Esophagus squamous epithelium (tissue), 5 donors: ENCODE measurements at regions not wholly inside any gene's neighbourhood (a gene's known extent, or its start where the extent isn't known, plus 50 kb on each side); places are given as distances from the start of the nearest gene placed in this dataset.

Experiments used
- DNase-seq: peaks from one replicate; lab custom pipeline; 2025; lab: John Stamatoyannopoulos, UW
- H3K27ac ChIP-seq, 4 donors: fragments of 200-600 bp; sonication (generic); one replicate each; pipeline ENCODE4 v1.5.1; 2016 to 2019; ENCODE audit warnings: mild to moderate bottlenecking in 1 of 4
- H3K27me3 ChIP-seq, 4 donors: fragments of 200-600 bp; sonication (generic); 1 replicate in 3 of 4; 2 replicates in 1 of 4; pipeline versions ENCODE4 v1.5.1 to v1.6.0; 2017 to 2021; ENCODE audit warnings: antibody characterized with exemption in 1 of 4
- H3K36me3 ChIP-seq, 3 donors: fragments of 200-600 bp; sonication (generic); one replicate each; pipeline ENCODE4 v1.5.1; 2016 to 2019
- H3K4me1 ChIP-seq, 3 donors: fragments of 200-600 bp; sonication (generic); one replicate each; pipeline ENCODE4 v1.5.1; 2017 to 2019
- H3K4me3 ChIP-seq, 4 donors: fragments of 200-600 bp; sonication (generic); 1 replicate in 3 of 4; 2 replicates in 1 of 4; pipeline ENCODE4 v1.5.1; 2016 to 2019; ENCODE audit warnings: mild to moderate bottlenecking in 2 of 4, moderate library complexity in 1 of 4
- H3K9me3 ChIP-seq, 3 donors: fragments of 200-600 bp; sonication (generic); one replicate each; pipeline ENCODE4 v1.5.1; 2016 to 2019
- POLR2A ChIP-seq, 4 donors: fragments of 450-650 bp; IDR thresholded peaks; one replicate each; pipeline ENCODE4 v1.6.1; 2017; ENCODE audit warnings: antibody characterized with exemption in 4 of 4, mild to moderate bottlenecking in 4 of 4, moderate library complexity in 3 of 4
- whole genome bisulfite sequencing, 2 donors: methylation state at CpG; one replicate each; pipeline ENCODE4 v1.1.5; 2018; 5-methylcytosine and 5-hydroxymethylcytosine counted together
- intact Hi-C: fragments of 100-400 bp; cut with DNase I; formaldehyde crosslinking; loops from one replicate; pipeline ENCODE4 v1.15.0; 2022
- TF ChIP-seq, protein P1 (sequence below), 6 experiments: fragments of 450-650 bp in 4 of 6; fragments of 200-600 bp in 2 of 6; sonication (generic) in 2 of 6; IDR thresholded peaks; one replicate each; pipeline ENCODE4 v1.5.1; 2016 to 2019; ENCODE audit warnings: antibody characterized with exemption in 6 of 6, mild to moderate bottlenecking in 4 of 6, moderate library complexity in 4 of 6
- donor health status: DM: yes; HTN: yes; CAD: no.

- no peak overlapping the region for H3K27ac ChIP-seq
- no peak for TF ChIP-seq POLR2A (IDR thresholded peaks at IDR 0.05)
- no peak overlapping the region for H3K4me3 ChIP-seq
- no peak for DNase-seq
- no peaks in the 10 kb centered on the region for H3K4me1 ChIP-seq
- H3K9me3 ChIP-seq = peaks cover 0 to 3% (median 0%) of the 10 kb centered on the region in 3 donors
- H3K36me3 ChIP-seq = no peaks in the 10 kb centered on the region
- intact Hi-C loops = no loop called here
- 73 to 85% methylated on average over 6 of the region's 6 CpGs for WGBS, 2 donors
- peaks cover 0 to 4% (median 0%) of the 10 kb centered on the region in 4 donors for H3K27me3 ChIP-seq
These were observed 97.6 kb downstream of the BOD1 start for GRCh38 chr5:173518856-173519255.

DNA sequence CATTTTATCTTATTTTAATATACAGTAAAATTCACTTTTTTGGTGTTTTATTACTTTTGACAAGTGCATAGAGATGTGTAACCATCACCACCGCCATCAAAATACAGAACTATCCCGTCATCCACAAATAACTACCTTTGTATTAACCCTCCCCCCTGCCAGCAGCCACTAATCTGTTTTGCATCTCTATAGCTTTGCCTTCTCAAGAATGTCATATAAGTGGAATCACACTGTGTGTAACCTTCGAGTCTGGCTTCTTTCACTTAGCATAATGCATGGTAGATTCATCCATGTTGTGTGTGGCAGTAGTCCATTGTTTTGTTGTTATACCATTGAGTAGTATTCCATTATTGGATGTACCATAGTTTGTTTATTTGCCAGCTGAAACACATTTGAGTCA lies 98.8 kb downstream of the BOD1 start:
- DNase-seq = no peak
- intact Hi-C loops = no loop called here
- 63 to 76% methylated on average over 3 of the region's 3 CpGs for WGBS, 2 donors

DNA sequence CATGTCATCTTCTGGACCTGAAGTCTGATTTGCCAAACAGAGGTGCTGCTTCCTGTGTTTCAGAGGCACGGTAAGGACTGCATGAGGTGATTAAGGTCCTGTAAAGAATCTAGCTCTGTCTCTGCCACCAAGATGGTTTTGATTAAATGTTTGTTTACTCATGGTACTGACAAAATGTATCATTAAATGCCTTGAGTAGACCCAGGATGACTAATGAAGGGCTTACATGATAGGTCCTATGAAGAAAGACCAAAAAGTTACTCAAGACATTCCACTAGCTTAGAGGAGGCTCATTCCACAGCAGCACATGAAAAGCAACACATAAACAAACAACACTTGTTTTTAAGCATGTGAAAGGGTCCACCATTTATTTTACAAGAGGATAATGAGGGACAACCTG lies 100.9 kb downstream of the BOD1 start:
- 14 to 20% methylated on average over 1 of the region's 1 CpG for WGBS, 2 donors
- no peak overlapping the region for H3K27ac ChIP-seq

More for the DNA sequence above, 98.8 kb downstream of the BOD1 start:
- H3K27me3 ChIP-seq = peaks cover 0 to 4% (median 0%) of the 10 kb centered on the region in 4 donors
- TF ChIP-seq POLR2A (IDR thresholded peaks at IDR 0.05) = no peak
- TF ChIP-seq, protein P1, sequence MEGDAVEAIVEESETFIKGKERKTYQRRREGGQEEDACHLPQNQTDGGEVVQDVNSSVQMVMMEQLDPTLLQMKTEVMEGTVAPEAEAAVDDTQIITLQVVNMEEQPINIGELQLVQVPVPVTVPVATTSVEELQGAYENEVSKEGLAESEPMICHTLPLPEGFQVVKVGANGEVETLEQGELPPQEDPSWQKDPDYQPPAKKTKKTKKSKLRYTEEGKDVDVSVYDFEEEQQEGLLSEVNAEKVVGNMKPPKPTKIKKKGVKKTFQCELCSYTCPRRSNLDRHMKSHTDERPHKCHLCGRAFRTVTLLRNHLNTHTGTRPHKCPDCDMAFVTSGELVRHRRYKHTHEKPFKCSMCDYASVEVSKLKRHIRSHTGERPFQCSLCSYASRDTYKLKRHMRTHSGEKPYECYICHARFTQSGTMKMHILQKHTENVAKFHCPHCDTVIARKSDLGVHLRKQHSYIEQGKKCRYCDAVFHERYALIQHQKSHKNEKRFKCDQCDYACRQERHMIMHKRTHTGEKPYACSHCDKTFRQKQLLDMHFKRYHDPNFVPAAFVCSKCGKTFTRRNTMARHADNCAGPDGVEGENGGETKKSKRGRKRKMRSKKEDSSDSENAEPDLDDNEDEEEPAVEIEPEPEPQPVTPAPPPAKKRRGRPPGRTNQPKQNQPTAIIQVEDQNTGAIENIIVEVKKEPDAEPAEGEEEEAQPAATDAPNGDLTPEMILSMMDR (IDR thresholded peaks at IDR 0.05) = no peak
- no peak overlapping the region for H3K27ac ChIP-seq
- H3K4me1 ChIP-seq = no peaks in the 10 kb centered on the region
- no peak overlapping the region for H3K4me3 ChIP-seq
- no peaks in the 10 kb centered on the region for H3K36me3 ChIP-seq
- peaks cover 0 to 3% (median 0%) of the 10 kb centered on the region in 3 donors for H3K9me3 ChIP-seq

GRCh38 chr5:173514661-173515060 lies 101.8 kb downstream of the BOD1 start:
- no peak for DNase-seq
- TF ChIP-seq POLR2A (IDR thresholded peaks at IDR 0.05) = no peak
- TF ChIP-seq, protein P1 (IDR thresholded peaks at IDR 0.05) = no peak

More for the DNA sequence above, 100.9 kb downstream of the BOD1 start:
- Histone ChIP-seq H3K9me3 (peaks cover 0 to 3% (median 0%) of the 10 kb centered on the region in 3 donors), H3K36me3 (no peaks in the 10 kb centered on the region), H3K4me3 (no peak overlapping the region), H3K27me3 (peaks cover 0 to 4% (median 0%) of the 10 kb centered on the region in 4 donors), H3K4me1 (no peaks in the 10 kb centered on the region)
- DNase-seq = no peak
- TF ChIP-seq, protein P1 (IDR thresholded peaks at IDR 0.05) = no peak
- TF ChIP-seq POLR2A (IDR thresholded peaks at IDR 0.05) = no peak
- intact Hi-C loops = no loop called here

DNA sequence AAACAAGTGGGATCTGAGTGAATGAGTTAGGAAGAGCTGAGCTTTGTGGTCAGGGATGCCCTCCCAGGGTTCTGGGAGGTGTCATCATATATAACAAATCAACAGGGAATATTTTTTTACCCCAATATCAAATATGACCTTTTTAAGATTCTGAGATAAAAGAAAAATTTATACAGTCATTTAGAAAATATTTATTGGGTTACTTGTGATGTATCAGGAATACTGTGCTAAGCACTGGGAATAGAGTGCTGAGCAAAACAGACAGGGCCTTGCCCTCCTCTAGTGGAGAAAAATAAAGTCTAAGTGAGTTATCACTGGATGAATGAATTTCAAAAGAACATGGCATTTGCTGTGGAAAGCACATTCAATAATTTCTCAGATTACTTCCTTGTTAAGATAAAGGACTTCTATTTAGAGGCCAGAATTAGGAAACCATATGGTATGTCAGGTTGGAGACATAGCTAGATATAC lies 102.9 kb downstream of the BOD1 start:
- no peak for DNase-seq
- Histone ChIP-seq H3K27me3 (peaks cover 0 to 4% (median 0%) of the 10 kb centered on the region in 4 donors), H3K4me1 (no peaks in the 10 kb centered on the region), H3K36me3 (no peaks in the 10 kb centered on the region), H3K9me3 (no peaks in the 10 kb centered on the region), H3K4me3 (no peak overlapping the region), H3K27ac (no peak overlapping the region)
- intact Hi-C loops = no loop called here
- no peak for TF ChIP-seq POLR2A (IDR thresholded peaks at IDR 0.05)
- TF ChIP-seq, protein P1 (IDR thresholded peaks at IDR 0.05) = no peak

More at GRCh38 chr5:173514661-173515060, 101.8 kb downstream of the BOD1 start:
- intact Hi-C loops = no loop called here
- peaks cover 0 to 4% (median 0%) of the 10 kb centered on the region in 4 donors for H3K27me3 ChIP-seq
- no peaks in the 10 kb centered on the region for H3K9me3 ChIP-seq
- no peaks in the 10 kb centered on the region for H3K4me1 ChIP-seq
- H3K4me3 ChIP-seq = no peak overlapping the region
- no peak overlapping the region for H3K27ac ChIP-seq
- 65 to 71% methylated on average over 2 of the region's 2 CpGs for WGBS, 2 donors
- H3K36me3 ChIP-seq = no peaks in the 10 kb centered on the region
